Right atrium auricular region (tissue), 2 donors: ENCODE measurements at regions not wholly inside any gene's neighbourhood (a gene's known extent, or its start where the extent isn't known, plus 50 kb on each side); places are given as distances from the start of the nearest gene placed in this dataset.

Experiments
- DNase-seq: peaks from one replicate; pipeline ENCODE4 v3.0.0-alpha.2; 2019; ENCODE audit warnings: low spot score
- H3K27ac ChIP-seq, 2 donors: fragments of 200-600 bp; sonication (generic); 1 replicate in 1 of 2; 2 replicates in 1 of 2; pipeline ENCODE4 v1.5.1; 2016 to 2019
- H3K27me3 ChIP-seq, 2 donors: fragments of 200-600 bp; sonication (generic); one replicate each; pipeline versions ENCODE4 v1.5.1 to v1.6.0; 2017 to 2019
- H3K36me3 ChIP-seq: fragments of 200-600 bp; sonication (generic); one replicate; pipeline ENCODE4 v1.5.1; 2016
- H3K4me1 ChIP-seq, 2 donors: fragments of 200-600 bp; sonication (generic); one replicate each; pipeline versions ENCODE4 v1.5.1 to v1.6.0; 2017 to 2019
- H3K4me3 ChIP-seq, 2 donors: fragments of 200-600 bp; sonication (generic); 1 replicate in 1 of 2; 2 replicates in 1 of 2; pipeline ENCODE4 v1.5.1; 2017 to 2019; ENCODE audit warnings: mild to moderate bottlenecking in 1 of 2, moderate library complexity in 1 of 2
- H3K9me3 ChIP-seq, 2 donors: fragments of 200-600 bp; sonication (generic); one replicate each; pipeline ENCODE4 v1.5.1; 2019
- TF ChIP-seq, protein P1 (sequence below), 2 donors: fragments of 200-600 bp; sonication (generic); IDR thresholded peaks; one replicate each; pipeline ENCODE4 v1.5.1; 2019; ENCODE audit warnings: antibody characterized with exemption in 2 of 2

DNA sequence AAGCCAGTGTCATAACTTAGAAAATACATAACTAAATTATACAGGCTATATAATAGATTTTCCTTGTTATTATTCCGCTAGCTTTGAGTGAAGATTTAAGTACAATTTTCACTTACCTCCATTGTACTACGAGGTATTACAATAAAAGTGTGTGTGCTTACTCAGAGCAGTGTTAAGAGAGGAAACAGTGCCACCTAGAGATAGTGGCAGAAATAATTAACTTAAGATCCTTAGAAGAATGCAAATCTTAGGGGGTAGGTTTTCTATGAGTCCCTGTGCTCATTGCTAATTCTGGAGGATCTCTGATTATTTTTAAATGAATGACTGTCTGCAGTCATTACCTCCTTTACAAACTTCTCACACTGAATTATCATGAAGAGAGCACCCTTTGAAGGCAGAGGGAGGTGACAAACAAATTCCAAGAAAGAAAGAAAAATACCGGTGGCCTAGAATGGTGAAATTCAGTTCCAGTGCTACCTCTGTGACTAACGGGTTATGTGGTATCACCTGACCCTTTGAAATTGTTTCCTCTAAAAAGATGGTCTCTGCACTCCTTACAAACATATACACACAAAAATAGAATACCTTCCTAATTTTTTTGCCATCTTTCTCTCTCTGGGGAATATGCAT lies 379.8 kb downstream of the TRIM36 start:
- H3K4me1 ChIP-seq = no peaks in the 10 kb centered on the region
- TF ChIP-seq, protein P1, sequence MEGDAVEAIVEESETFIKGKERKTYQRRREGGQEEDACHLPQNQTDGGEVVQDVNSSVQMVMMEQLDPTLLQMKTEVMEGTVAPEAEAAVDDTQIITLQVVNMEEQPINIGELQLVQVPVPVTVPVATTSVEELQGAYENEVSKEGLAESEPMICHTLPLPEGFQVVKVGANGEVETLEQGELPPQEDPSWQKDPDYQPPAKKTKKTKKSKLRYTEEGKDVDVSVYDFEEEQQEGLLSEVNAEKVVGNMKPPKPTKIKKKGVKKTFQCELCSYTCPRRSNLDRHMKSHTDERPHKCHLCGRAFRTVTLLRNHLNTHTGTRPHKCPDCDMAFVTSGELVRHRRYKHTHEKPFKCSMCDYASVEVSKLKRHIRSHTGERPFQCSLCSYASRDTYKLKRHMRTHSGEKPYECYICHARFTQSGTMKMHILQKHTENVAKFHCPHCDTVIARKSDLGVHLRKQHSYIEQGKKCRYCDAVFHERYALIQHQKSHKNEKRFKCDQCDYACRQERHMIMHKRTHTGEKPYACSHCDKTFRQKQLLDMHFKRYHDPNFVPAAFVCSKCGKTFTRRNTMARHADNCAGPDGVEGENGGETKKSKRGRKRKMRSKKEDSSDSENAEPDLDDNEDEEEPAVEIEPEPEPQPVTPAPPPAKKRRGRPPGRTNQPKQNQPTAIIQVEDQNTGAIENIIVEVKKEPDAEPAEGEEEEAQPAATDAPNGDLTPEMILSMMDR (IDR thresholded peaks at IDR 0.05) = peak in 1 of 2 donors; percentile 60

DNA sequence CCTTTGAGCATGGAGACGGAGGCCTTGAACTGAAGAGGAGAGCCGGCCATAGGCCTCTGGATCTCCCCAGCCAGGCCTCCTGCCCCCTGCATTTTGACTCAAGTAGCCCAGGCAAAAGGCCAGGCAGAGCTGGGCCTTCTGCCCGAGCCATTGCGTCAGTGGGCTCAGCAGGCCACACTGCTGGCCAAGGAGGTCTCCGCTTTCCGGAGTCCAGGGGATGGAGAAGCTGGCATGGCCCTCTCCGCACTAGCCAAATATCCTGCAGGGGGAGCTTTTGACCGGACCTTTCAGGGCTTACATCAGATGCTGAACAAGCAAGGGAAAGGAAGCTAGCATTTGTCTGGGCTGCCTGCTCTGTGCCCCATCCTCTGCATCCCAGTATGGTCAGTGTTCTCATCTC lies 386.8 kb downstream of the TRIM36 start:
- Histone ChIP-seq H3K27ac (no peak overlapping the region), H3K4me3 (no peak overlapping the region), H3K36me3 (no peaks in the 10 kb centered on the region), H3K27me3 (no peaks in the 10 kb centered on the region), H3K9me3 (no peaks in the 10 kb centered on the region), H3K4me1 (no peaks in the 10 kb centered on the region)
- TF ChIP-seq, protein P1 (IDR thresholded peaks at IDR 0.05) = peak in 1 of 2 donors; percentile 28
- DNase-seq = peak; percentile 63

More for the DNA sequence above, 379.8 kb downstream of the TRIM36 start:
- Histone ChIP-seq H3K27me3 (no peaks in the 10 kb centered on the region), H3K9me3 (no peaks in the 10 kb centered on the region), H3K27ac (no peak overlapping the region), H3K4me3 (no peak overlapping the region), H3K36me3 (no peaks in the 10 kb centered on the region)
- DNase-seq = no peak

DNA sequence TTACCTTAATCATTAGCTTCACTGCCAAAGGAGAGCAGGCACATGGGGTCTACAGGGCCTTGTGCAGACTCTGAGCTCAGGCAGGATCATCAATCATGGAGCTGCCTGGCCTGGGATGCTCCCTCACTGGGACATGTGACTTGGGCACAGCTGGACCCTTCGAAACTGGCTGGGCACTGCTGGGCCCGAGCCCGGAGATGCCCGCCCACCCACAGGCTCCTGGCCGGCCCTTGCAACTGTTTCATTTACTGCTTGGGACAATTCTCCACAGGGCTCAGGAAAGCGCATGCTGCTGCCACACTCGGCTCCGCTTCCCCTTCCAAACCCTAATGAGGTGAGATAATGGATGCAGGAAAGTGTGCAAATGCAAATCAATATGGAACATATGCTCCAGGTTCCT lies 387.5 kb downstream of the TRIM36 start:
- TF ChIP-seq, protein P1 (IDR thresholded peaks at IDR 0.05) = no peak
- no peak for DNase-seq
- Histone ChIP-seq H3K9me3 (no peaks in the 10 kb centered on the region), H3K4me1 (no peaks in the 10 kb centered on the region), H3K4me3 (no peak overlapping the region), H3K27me3 (no peaks in the 10 kb centered on the region), H3K36me3 (no peaks in the 10 kb centered on the region), H3K27ac (no peak overlapping the region)

DNA sequence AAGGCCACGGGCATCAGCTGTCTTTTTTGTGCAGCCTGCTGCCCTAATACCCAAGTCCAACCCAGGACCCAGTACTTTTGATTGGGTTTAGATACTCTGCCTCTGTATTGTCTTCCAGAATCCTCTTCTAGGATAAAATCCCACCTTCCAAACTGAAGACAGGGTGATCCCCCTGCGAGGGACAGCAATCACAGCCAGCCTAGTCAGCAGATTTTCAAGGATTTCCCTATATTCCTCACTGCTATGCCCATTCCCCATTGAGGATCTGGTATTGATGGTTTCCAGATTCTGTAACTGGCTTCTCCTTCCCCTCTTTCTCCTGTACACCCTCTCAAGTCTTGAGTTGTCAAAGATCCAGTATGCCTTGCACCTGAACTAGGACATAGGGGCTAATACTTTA lies 389.4 kb downstream of the TRIM36 start:
- Histone ChIP-seq H3K4me1 (no peaks in the 10 kb centered on the region), H3K9me3 (no peaks in the 10 kb centered on the region), H3K36me3 (no peaks in the 10 kb centered on the region), H3K27ac (no peak overlapping the region), H3K27me3 (no peaks in the 10 kb centered on the region), H3K4me3 (no peak overlapping the region)
- TF ChIP-seq, protein P1 (IDR thresholded peaks at IDR 0.05) = no peak
- DNase-seq = no peak

DNA sequence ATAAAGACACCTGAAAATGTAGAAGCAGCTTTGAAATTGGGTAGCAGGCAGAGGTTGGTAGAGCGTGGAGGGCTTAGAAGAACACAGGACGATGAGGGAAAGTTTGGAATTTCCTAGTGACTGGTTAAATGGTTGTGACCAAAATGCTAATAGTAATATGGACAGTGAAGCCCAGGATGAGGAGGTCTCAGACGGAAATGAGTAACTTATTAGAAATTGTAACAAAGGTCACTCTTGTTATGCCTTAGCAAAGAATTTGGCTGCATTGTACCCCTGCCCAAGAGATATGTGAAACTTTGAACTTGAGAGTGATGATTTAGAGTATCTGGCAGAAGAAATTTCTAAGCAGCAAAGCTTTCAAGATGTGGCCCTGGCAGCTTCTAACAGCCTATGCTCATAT lies 382.5 kb downstream of the KCNN2 start:
- Histone ChIP-seq H3K9me3 (no peaks in the 10 kb centered on the region), H3K4me3 (no peak overlapping the region), H3K27ac (no peak overlapping the region), H3K36me3 (no peaks in the 10 kb centered on the region), H3K27me3 (no peaks in the 10 kb centered on the region), H3K4me1 (no peaks in the 10 kb centered on the region)
- no peak for DNase-seq
- TF ChIP-seq, protein P1 (IDR thresholded peaks at IDR 0.05) = no peak

DNA sequence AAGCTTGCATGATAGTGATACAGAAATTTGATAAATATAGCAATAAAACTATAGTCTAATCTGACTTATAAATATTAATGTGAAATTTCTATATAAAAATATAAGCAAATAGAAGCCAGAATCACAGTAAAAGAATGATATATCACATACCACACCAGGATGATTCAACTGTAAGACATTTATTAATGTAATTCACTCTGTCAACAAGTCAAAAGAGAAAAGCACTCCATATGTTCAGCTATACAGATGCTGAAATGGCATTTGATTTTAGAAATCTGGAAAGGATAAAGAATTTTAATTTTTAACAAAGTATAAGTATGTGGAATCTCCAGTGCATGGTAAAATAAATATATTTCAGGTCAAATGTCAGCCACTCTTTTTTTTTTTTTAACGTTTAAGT lies 372.4 kb downstream of the KCNN2 start:
- no peak overlapping the region for H3K27ac ChIP-seq
- no peak overlapping the region for H3K4me3 ChIP-seq
- H3K4me1 ChIP-seq = no peaks in the 10 kb centered on the region
- DNase-seq = no peak
- TF ChIP-seq, protein P1 (IDR thresholded peaks at IDR 0.05) = no peak
- no peaks in the 10 kb centered on the region for H3K36me3 ChIP-seq
- H3K9me3 ChIP-seq = peaks cover 0 to 13% of the 10 kb centered on the region in 2 donors
- H3K27me3 ChIP-seq = no peaks in the 10 kb centered on the region
